Chondrocyte (in vitro differentiated cells): ENCODE measurements at regions not wholly inside any gene's neighbourhood (a gene's known extent, or its start where the extent isn't known, plus 50 kb on each side); places are given as distances from the start of the nearest gene placed in this dataset.

Experiments
- DNase-seq: peaks from one replicate; pipeline ENCODE4 v3.0.0; 2021; ENCODE audit warnings: mixed read lengths, low spot score
- H3K27ac Mint-ChIP-seq: one replicate; pipeline ENCODE4 v1.8.0; 2021; ENCODE audit warnings: mild to moderate bottlenecking, moderate library complexity, mixed read lengths; ENCODE audit not compliant: unreplicated experiment
- H3K27me3 Mint-ChIP-seq: 2 replicates; pipeline ENCODE4 v1.8.0; 2021; ENCODE audit warnings: low read depth, mixed read lengths
- H3K36me3 Mint-ChIP-seq: 2 replicates; pipeline ENCODE4 v1.8.0; 2021; ENCODE audit warnings: low read depth, mixed read lengths
- H3K4me1 Mint-ChIP-seq: 2 replicates; pipeline ENCODE4 v1.8.0; 2021; ENCODE audit warnings: low read depth, mild to moderate bottlenecking, mixed read lengths
- H3K4me3 Mint-ChIP-seq: one replicate; pipeline ENCODE4 v1.8.0; 2021; ENCODE audit warnings: mild to moderate bottlenecking, moderate library complexity, mixed read lengths; ENCODE audit not compliant: unreplicated experiment
- H3K9me3 Mint-ChIP-seq: 2 replicates; pipeline ENCODE4 v1.8.0; 2021; ENCODE audit warnings: low read depth, mixed read lengths
- TF ChIP-seq, protein P1 (sequence below): fragments of 200-600 bp; sonication (generic); IDR thresholded peaks from 2 replicates; pipeline ENCODE4 v1.5.0; 2021; ENCODE audit warnings: antibody characterized with exemption, mild to moderate bottlenecking, moderate library complexity

DNA sequence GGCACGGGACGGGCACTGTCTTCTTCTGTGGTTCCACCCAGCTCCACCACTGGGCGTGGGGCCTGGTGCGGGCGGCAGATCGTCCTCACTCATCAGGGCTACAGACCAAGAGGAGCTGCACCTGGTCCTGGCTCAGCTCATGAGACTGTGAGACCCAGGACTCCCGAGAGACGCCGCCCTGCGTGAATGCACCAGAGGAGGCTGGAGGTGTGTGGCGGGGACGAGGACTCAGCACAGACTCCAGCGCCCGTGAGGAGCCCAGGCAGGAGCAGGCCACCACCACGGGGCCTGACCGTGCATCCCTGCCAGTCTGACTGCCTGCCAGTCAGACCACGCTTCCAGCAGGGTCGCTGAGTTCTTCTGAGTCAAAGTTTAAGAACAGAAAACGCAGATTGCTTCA lies 112.5 kb upstream of the SALL3 start:
- Mint-ChIP-seq H3K36me3 (no peaks in the 10 kb centered on the region), H3K4me1 (no peaks in the 10 kb centered on the region), H3K27me3 (no peaks in the 10 kb centered on the region), H3K9me3 (peaks cover 19% of the 10 kb centered on the region), H3K4me3 (no peak overlapping the region), H3K27ac (no peak overlapping the region)
- DNase-seq = no peak
- TF ChIP-seq, protein P1, sequence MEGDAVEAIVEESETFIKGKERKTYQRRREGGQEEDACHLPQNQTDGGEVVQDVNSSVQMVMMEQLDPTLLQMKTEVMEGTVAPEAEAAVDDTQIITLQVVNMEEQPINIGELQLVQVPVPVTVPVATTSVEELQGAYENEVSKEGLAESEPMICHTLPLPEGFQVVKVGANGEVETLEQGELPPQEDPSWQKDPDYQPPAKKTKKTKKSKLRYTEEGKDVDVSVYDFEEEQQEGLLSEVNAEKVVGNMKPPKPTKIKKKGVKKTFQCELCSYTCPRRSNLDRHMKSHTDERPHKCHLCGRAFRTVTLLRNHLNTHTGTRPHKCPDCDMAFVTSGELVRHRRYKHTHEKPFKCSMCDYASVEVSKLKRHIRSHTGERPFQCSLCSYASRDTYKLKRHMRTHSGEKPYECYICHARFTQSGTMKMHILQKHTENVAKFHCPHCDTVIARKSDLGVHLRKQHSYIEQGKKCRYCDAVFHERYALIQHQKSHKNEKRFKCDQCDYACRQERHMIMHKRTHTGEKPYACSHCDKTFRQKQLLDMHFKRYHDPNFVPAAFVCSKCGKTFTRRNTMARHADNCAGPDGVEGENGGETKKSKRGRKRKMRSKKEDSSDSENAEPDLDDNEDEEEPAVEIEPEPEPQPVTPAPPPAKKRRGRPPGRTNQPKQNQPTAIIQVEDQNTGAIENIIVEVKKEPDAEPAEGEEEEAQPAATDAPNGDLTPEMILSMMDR = no peak

DNA sequence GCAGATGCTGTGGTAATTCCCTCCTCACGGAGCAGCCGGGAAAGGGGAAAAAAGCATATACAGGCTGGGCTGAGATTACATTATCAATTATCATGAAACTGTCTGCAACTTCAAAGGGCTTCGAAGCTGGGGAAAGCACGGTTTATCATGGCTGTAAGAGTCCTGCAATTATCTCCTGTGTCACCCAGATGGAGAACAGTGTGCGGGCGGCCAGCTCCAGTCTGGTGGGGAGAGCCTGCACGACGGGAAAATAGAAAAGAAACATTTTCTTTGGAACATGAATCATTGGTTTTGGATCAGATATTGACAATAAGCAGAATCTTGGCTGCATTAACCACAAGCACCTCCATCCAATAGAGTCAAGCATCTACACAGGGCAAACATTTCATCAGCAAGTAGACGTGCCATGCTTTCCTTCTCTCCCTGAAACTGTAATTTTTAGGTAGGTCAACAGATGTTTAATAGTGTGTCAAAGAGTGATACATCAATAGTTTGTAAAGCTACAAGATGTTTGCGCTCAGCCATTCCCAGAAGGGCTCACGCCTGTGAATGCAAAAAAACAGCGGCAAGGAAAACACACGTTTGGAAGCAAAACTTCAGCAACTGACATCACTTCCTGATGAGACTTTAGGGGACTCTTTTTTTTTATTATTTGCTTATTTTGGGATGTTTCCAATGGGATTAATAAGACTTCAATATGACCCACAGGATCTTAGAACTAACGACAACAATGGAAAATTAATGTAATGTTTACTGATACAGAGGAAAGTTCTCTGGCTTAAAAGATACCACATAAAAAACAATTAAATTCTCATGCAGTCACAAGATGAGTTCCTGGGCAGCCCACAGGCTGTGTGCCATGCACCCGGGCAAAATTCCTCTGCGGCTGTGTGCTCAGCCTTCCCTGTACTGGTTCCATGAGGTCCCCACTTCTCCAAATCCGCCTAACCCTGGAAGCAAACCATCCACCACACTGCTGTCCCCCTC lies 111.0 kb upstream of the SALL3 start:
- Mint-ChIP-seq H3K9me3 (peaks cover 11% of the 10 kb centered on the region), H3K27me3 (no peaks in the 10 kb centered on the region), H3K36me3 (no peaks in the 10 kb centered on the region), H3K27ac (no peak overlapping the region), H3K4me3 (no peak overlapping the region), H3K4me1 (no peaks in the 10 kb centered on the region)
- no peak for DNase-seq
- TF ChIP-seq, protein P1 = no peak

DNA sequence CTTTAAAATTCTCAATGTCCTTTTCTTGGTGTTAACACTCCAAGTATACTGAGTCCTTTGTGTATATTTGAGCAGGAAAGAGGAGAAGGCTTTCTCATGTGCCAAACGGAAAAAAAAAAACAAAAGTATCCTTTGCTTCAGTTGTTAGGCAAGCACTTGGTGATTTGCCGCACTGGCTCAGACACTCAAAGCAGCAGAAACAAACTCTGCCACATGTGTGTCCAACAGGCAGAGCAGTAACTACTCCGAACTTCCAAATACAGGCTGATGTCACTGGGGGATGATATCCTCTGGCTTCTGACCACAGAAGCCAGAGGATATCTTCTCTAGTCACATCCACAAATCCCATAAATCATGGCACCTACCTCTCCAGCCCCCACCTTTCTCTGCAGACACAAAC lies 108.0 kb upstream of the SALL3 start:
- H3K27me3 Mint-ChIP-seq = no peaks in the 10 kb centered on the region
- DNase-seq = no peak
- H3K36me3 Mint-ChIP-seq = no peaks in the 10 kb centered on the region
- no peak overlapping the region for H3K27ac Mint-ChIP-seq
- no peaks in the 10 kb centered on the region for H3K9me3 Mint-ChIP-seq
- no peaks in the 10 kb centered on the region for H3K4me1 Mint-ChIP-seq
- no peak overlapping the region for H3K4me3 Mint-ChIP-seq
- TF ChIP-seq, protein P1 = no peak

DNA sequence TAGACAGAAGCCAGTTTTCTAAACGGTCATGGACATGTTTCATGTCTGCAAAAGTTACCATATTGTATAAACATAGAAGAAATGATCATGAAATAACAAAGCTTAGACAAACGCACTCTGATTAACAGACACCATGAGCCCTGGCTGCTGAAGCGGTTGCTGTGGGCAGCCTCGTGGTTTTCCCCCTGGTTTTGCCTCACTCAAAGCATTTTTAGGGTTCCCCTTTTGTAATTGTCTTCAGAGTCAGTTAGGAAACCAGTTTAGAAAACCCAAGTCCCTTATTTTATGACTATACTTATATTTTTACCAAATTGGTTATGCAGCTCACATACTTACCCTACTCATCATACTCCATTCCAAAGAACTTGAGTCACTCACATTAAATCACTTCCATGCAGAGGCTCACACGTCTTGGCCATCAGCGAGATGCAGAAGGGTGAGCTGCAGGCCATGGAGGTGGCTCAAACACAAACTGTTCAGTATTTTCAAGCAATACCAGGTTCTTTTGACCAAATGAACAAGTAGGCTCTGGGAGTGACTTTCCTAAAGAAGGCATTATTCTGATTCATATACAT lies 105.6 kb upstream of the SALL3 start:
- no peaks in the 10 kb centered on the region for H3K27me3 Mint-ChIP-seq
- TF ChIP-seq, protein P1 = no peak

DNA sequence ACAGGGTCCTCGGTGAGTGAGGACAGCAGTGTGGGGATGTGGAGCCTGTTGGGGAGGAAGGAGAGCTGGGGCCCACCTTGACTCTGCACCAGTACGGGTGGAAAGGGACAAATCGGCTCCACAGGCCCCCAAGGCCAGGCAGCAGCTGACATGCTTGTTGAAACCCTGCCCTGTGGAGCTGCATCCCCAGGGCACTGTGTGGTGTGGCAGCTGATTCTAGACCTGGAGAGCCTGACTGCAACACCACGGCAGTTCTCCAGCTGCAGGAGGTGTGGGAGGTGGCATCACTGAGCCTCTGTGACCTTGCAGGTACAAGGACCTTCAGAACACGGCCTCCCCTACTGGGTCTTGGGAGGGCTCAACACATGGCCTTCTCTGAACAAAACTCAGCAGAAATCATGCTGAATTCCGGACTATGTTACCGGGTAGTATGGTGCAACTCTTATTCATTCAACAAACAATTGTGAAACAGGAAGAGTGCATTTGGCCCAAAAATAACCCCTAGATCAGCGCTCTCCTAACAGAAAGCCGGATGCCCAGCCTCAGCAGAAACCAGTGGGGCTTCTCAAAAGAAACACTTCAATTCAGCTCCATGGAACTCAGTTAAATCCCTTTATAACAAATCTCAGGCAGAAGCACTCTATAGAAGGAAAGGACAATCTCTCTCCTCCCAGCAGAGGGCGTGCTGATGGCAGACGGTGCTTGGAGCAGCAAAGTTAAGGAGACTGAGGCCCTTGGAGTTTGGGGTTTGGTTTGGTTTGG lies 104.4 kb upstream of the SALL3 start:
- Mint-ChIP-seq H3K27me3 (no peaks in the 10 kb centered on the region), H3K4me3 (no peak overlapping the region), H3K27ac (no peak overlapping the region), H3K9me3 (no peaks in the 10 kb centered on the region), H3K4me1 (no peaks in the 10 kb centered on the region), H3K36me3 (no peaks in the 10 kb centered on the region)
- DNase-seq = no peak
- TF ChIP-seq, protein P1 = peak; percentile 71

More for the DNA sequence above, 105.6 kb upstream of the SALL3 start:
- no peak for DNase-seq
- Mint-ChIP-seq H3K9me3 (no peaks in the 10 kb centered on the region), H3K4me1 (no peaks in the 10 kb centered on the region), H3K4me3 (no peak overlapping the region), H3K27ac (no peak overlapping the region), H3K36me3 (no peaks in the 10 kb centered on the region)
